OCI-LY3 (cell line): ENCODE measurements at regions not wholly inside any gene's neighbourhood (a gene's known extent, or its start where the extent isn't known, plus 50 kb on each side); places are given as distances from the start of the nearest gene placed in this dataset.

Source experiments
- H2AFZ ChIP-seq: fragments of 200-600, 300-600 bp; shearing (Covaris generic); 2 replicates; pipeline ENCODE4 v1.6.0; 2014; ENCODE audit warnings: antibody characterized with exemption, low read depth, low read length
- H3K27ac ChIP-seq: fragments of 200-600, 300-600 bp; sonication (generic); 2 replicates; pipeline ENCODE4 v1.5.1; 2014; ENCODE audit warnings: mild to moderate bottlenecking, low read length, moderate library complexity, mixed read lengths
- H3K27me3 ChIP-seq: fragments of 200-600, 300-600 bp; sonication (generic); 2 replicates; pipeline ENCODE4 v1.6.1; 2014; ENCODE audit warnings: low read depth, low read length, mixed read lengths
- H3K36me3 ChIP-seq: fragments of 200-600, 300-600 bp; sonication (generic); replicated peaks from 2 replicates; pipeline ENCODE3; 2014; ENCODE audit warnings: low read depth, low read length, mixed read lengths
- H3K4me1 ChIP-seq: fragments of 300-600, 200-600 bp; sonication (generic); 2 replicates; pipeline ENCODE4 v1.6.1; 2014; ENCODE audit warnings: low read length, mixed read lengths
- H3K4me2 ChIP-seq: fragments of 200-600, 300-600 bp; sonication (generic); 2 replicates; pipeline ENCODE4 v1.6.1; 2014; ENCODE audit warnings: low read length, mixed read lengths
- H3K4me3 ChIP-seq: fragments of 300-600, 200-600 bp; sonication (generic); 2 replicates; pipeline ENCODE4 v1.5.1; 2014; ENCODE audit warnings: antibody characterized with exemption, mild to moderate bottlenecking, low read length, moderate library complexity
- H3K79me2 ChIP-seq: fragments of 300-600, 200-600 bp; shearing (Covaris generic); 2 replicates; pipeline ENCODE4 v1.6.1; 2014; ENCODE audit warnings: mild to moderate bottlenecking, low read length, mixed read lengths
- H3K9ac ChIP-seq: fragments of 300-600, 200-600 bp; shearing (Covaris generic); 2 replicates; pipeline ENCODE4 v1.6.0; 2014; ENCODE audit warnings: mild to moderate bottlenecking, low read length, moderate library complexity
- H3K9me3 ChIP-seq: fragments of 200-600, 300-600 bp; shearing (Covaris generic); 2 replicates; pipeline ENCODE4 v1.6.1; 2014; ENCODE audit warnings: low read length, mixed read lengths; ENCODE audit not compliant: insufficient read depth
- H4K20me1 ChIP-seq: fragments of 200-600, 300-600 bp; sonication (generic); 2 replicates; pipeline ENCODE4 v1.6.1; 2016; ENCODE audit warnings: low read length, mixed read lengths; ENCODE audit not compliant: insufficient read depth
- EZH2phosphoT487 ChIP-seq: fragments of 200-600 bp; shearing (Covaris generic); IDR thresholded peaks from 2 replicates; pipeline ENCODE4 v1.6.1; 2018; ENCODE audit warnings: antibody characterized with exemption, mixed run types, low read depth
- TF ChIP-seq, protein P1 (sequence below): fragments of 200-600, 300-600 bp; sonication (generic); IDR thresholded peaks from 2 replicates; pipeline ENCODE4 v1.5.1; 2014; ENCODE audit warnings: antibody characterized with exemption, low read length, low read depth

GRCh38 chr2:100676346-100676745 is 113.6 kb downstream of the PDCL3 start:
- H3K4me2 ChIP-seq = no peak overlapping the region

GRCh38 chr2:100677611-100678185 is 114.9 kb downstream of the PDCL3 start:
- Histone ChIP-seq H3K27me3 (no peaks in the 10 kb centered on the region), H2AFZ (no peak overlapping the region), H3K36me3 (no peaks in the 10 kb centered on the region), H3K27ac (no peak overlapping the region), H3K4me3 (no peak overlapping the region), H3K9ac (no peak overlapping the region), H3K79me2 (no peaks in the 10 kb centered on the region), H3K4me1 (no peaks in the 10 kb centered on the region), H4K20me1 (no peaks in the 10 kb centered on the region), H3K4me2 (no peak overlapping the region), H3K9me3 (no peaks in the 10 kb centered on the region)
- no peak for TF ChIP-seq EZH2phosphoT487
- TF ChIP-seq, protein P1, sequence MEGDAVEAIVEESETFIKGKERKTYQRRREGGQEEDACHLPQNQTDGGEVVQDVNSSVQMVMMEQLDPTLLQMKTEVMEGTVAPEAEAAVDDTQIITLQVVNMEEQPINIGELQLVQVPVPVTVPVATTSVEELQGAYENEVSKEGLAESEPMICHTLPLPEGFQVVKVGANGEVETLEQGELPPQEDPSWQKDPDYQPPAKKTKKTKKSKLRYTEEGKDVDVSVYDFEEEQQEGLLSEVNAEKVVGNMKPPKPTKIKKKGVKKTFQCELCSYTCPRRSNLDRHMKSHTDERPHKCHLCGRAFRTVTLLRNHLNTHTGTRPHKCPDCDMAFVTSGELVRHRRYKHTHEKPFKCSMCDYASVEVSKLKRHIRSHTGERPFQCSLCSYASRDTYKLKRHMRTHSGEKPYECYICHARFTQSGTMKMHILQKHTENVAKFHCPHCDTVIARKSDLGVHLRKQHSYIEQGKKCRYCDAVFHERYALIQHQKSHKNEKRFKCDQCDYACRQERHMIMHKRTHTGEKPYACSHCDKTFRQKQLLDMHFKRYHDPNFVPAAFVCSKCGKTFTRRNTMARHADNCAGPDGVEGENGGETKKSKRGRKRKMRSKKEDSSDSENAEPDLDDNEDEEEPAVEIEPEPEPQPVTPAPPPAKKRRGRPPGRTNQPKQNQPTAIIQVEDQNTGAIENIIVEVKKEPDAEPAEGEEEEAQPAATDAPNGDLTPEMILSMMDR = no peak

More at GRCh38 chr2:100676346-100676745, 113.6 kb downstream of the PDCL3 start:
- no peak overlapping the region for H3K4me3 ChIP-seq
- H2AFZ ChIP-seq = no peak overlapping the region
- no peaks in the 10 kb centered on the region for H3K36me3 ChIP-seq
- no peaks in the 10 kb centered on the region for H3K9me3 ChIP-seq
- no peaks in the 10 kb centered on the region for H4K20me1 ChIP-seq
- H3K79me2 ChIP-seq = no peaks in the 10 kb centered on the region
- no peak overlapping the region for H3K9ac ChIP-seq
- H3K4me1 ChIP-seq = no peaks in the 10 kb centered on the region
- TF ChIP-seq, protein P1 = no peak
- TF ChIP-seq EZH2phosphoT487 = no peak
- no peaks in the 10 kb centered on the region for H3K27me3 ChIP-seq
- H3K27ac ChIP-seq = no peak overlapping the region

- H3K4me2 ChIP-seq = no peak overlapping the region
- H3K4me3 ChIP-seq = no peak overlapping the region
- 0 out of 2 replicates have a peak, but pooled peaks cover 2% of the 10 kb centered on the region for H3K9me3 ChIP-seq
- H3K9ac ChIP-seq = no peak overlapping the region
- TF ChIP-seq EZH2phosphoT487 = no peak
- TF ChIP-seq, protein P1 = no peak
- H2AFZ ChIP-seq = no peak overlapping the region
- no peaks in the 10 kb centered on the region for H3K79me2 ChIP-seq
- H3K27ac ChIP-seq = no peak overlapping the region
- H3K27me3 ChIP-seq = no peaks in the 10 kb centered on the region
- H4K20me1 ChIP-seq = no peaks in the 10 kb centered on the region
- H3K4me1 ChIP-seq = no peaks in the 10 kb centered on the region
- no peaks in the 10 kb centered on the region for H3K36me3 ChIP-seq
Observed at GRCh38 chr2:100679211-100679610, 116.4 kb downstream of the PDCL3 start.

GRCh38 chr2:100682536-100682935 is 119.7 kb downstream of the PDCL3 start:
- no peak for TF ChIP-seq EZH2phosphoT487
- TF ChIP-seq, protein P1 = no peak
- H3K27me3 ChIP-seq = peaks cover 6% of the 10 kb centered on the region; the same call in 1 of the 2 replicates
- H3K27ac ChIP-seq = no peak overlapping the region
- no peak overlapping the region for H3K4me2 ChIP-seq
- H4K20me1 ChIP-seq = no peaks in the 10 kb centered on the region
- H3K79me2 ChIP-seq = no peaks in the 10 kb centered on the region
- H3K9ac ChIP-seq = no peak overlapping the region
- H3K4me3 ChIP-seq = no peak overlapping the region
- no peak overlapping the region for H2AFZ ChIP-seq
- H3K9me3 ChIP-seq = 0 out of 2 replicates have a peak, but pooled peaks cover 2% of the 10 kb centered on the region
- no peaks in the 10 kb centered on the region for H3K36me3 ChIP-seq
- no peaks in the 10 kb centered on the region for H3K4me1 ChIP-seq
